Fibroblast of the aortic adventitia (primary cell): ENCODE measurements at regions not wholly inside any gene's neighbourhood (a gene's known extent, or its start where the extent isn't known, plus 50 kb on each side); places are given as distances from the start of the nearest gene placed in this dataset.

ENCODE experiments used
- DNase-seq: peaks from one replicate; pipeline ENCODE4 v3.0.0-alpha.2; 2010; ENCODE audit warnings: low read depth
- H3K4me3 ChIP-seq: 2 replicates; pipeline ENCODE4 v1.5.1; 2011; ENCODE audit warnings: low read depth, mild to moderate bottlenecking, control low read depth, low read length, moderate library complexity
- TF ChIP-seq, protein P1 (sequence below): IDR thresholded peaks from 2 replicates; pipeline ENCODE4 v1.5.1; 2011; ENCODE audit warnings: mild to moderate bottlenecking, low read length, control low read depth, inconsistent platforms; ENCODE audit not compliant: insufficient read depth

DNA sequence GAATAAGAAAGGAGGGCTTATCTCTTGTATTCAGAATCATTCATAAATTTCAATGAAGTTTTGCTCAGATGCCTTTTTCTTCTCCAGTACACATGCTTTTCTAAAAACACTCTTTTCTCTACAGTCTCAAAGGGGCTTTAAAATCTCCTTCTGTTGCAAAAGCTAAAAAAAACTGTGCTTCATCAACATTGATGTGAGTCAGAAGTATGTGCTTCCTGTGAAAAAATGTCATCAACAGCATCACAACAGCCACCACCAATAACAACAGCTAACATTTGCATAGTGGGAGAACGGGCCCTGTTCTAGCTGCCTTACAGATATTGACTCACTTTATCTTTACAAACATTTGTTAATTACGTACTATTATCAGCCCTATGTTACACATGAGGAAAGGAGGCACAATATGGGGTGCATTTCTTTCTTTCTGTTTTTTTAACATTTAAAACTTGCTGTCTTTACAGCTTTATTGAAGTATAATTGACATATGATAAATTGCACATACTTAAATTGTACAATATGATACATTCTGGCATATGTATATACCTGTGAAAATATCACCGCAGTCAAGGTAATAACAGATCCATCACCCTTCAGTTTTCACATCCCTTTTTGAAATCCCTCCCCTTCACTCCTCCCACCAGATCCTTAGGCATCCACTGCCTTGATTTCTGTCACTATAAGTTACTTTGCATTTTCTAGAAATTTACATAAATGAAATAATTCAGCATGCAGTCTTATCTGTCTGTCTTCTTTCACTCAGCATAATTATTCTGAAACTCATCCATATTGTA, 1605.4 kb upstream of the LRRTM3 start:
- TF ChIP-seq, protein P1, sequence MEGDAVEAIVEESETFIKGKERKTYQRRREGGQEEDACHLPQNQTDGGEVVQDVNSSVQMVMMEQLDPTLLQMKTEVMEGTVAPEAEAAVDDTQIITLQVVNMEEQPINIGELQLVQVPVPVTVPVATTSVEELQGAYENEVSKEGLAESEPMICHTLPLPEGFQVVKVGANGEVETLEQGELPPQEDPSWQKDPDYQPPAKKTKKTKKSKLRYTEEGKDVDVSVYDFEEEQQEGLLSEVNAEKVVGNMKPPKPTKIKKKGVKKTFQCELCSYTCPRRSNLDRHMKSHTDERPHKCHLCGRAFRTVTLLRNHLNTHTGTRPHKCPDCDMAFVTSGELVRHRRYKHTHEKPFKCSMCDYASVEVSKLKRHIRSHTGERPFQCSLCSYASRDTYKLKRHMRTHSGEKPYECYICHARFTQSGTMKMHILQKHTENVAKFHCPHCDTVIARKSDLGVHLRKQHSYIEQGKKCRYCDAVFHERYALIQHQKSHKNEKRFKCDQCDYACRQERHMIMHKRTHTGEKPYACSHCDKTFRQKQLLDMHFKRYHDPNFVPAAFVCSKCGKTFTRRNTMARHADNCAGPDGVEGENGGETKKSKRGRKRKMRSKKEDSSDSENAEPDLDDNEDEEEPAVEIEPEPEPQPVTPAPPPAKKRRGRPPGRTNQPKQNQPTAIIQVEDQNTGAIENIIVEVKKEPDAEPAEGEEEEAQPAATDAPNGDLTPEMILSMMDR: no peak
- no peak overlapping the region for H3K4me3 ChIP-seq
- no peak for DNase-seq

DNA sequence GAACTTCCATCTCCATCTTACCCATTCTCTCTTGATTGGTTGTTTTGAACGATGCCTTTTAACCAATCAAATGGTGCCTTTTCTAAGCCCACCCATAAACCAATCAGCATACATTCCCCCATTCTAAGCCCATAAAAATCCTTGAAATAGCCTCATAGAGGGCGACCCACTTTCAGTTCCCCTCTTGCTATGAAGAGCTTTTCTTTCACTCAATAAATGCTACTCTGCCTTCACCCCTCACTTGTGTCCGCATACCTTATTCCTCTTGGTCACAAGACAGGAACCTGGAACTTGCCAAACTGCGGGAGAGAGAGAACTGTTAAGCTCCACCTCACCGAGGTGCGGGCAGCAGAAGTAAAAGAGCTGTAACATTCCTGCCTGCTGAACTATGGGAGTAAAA, 1602.0 kb upstream of the LRRTM3 start:
- TF ChIP-seq, protein P1: no peak
- no peak for DNase-seq
- no peak overlapping the region for H3K4me3 ChIP-seq

DNA sequence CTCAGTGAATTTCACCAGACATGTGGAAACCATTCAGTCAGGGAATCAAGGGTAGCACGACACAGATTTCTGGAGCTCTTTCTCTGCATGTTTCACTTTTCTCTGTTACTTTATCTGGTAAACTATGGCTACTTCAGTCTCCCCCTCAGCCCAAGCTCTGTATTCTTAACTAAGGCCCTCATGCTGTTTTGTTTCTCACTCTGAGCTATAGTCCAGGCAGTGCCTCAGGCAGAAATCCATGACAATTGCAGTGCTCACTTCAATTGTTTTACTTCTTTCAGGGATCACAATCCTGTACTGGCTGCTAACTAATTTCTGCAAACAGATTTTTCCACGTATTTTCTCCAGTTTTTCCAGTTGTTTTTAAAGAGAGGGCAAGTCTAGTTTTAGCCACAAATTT, 1599.9 kb upstream of the LRRTM3 start:
- DNase-seq: no peak
- H3K4me3 ChIP-seq: no peak overlapping the region
- TF ChIP-seq, protein P1: no peak

DNA sequence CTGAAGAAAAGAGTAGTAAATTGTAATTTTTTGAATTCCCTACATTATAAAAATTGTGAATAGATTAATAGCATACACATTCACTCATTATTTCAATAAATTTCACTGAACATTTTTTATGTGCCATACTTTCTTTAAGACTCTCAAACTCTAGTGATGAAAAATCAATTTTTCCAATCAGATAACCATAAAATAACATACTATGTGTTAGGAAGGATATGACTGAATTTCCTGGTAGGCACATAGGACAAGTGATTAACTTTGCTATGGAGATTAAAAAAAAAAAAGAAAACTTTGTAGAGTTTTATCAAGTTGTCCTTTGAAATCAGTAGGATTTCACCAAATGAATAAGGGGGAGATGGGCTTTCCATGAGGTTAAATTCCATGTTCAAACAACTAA, 1597.3 kb upstream of the LRRTM3 start:
- TF ChIP-seq, protein P1: no peak
- no peak for DNase-seq
- no peak overlapping the region for H3K4me3 ChIP-seq

DNA sequence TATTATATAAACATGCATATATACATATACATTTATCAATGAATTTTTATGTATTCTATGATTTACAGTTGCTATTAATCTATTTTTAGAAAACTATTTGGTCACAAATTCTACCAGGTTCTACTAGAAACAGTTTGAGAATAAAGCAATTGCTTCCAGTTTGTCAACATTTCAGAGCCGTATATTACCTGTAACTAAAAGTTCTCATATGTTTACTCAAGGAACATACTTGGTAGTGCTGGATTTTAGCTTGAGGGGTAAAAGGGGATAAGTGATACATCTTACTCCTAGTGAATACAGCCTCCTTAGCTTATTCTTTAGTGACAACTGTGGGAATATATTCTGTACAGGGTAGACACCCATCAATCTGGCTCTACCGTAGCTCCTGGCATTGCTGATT, 1590.5 kb upstream of the LRRTM3 start:
- TF ChIP-seq, protein P1: no peak
- no peak for DNase-seq
- H3K4me3 ChIP-seq: no peak overlapping the region

DNA sequence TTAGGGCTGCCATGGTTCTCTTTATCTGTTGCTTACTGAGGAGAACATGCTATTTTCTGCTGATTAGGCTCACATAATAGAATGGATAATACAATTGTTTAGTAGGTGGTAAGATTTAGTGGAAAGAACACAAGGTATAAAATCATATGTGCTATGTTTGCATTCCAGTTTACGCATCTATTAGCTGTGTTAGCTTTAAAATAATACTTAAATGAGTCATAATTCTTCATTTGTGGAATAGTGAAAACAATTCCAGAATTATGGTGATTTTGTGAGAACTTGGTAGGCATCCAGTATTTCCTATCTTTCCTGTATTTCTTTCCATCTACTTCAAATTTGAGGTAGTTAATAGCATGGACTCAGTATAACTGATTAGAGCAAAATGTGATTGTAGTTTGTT, 1585.5 kb upstream of the LRRTM3 start:
- TF ChIP-seq, protein P1: no peak
- DNase-seq: no peak
- H3K4me3 ChIP-seq: no peak overlapping the region
